ENCODE measurements at regions not wholly inside any gene's neighbourhood (a gene's known extent, or its start where the extent isn't known, plus 50 kb on each side); places are given as distances from the start of the nearest gene placed in this dataset.

GRCh38 chr3:16658004-16658924 lies 53.0 kb upstream of the DAZL start:
- no peak for DNase-seq (ENCODE audit: low read depth)

DNA sequence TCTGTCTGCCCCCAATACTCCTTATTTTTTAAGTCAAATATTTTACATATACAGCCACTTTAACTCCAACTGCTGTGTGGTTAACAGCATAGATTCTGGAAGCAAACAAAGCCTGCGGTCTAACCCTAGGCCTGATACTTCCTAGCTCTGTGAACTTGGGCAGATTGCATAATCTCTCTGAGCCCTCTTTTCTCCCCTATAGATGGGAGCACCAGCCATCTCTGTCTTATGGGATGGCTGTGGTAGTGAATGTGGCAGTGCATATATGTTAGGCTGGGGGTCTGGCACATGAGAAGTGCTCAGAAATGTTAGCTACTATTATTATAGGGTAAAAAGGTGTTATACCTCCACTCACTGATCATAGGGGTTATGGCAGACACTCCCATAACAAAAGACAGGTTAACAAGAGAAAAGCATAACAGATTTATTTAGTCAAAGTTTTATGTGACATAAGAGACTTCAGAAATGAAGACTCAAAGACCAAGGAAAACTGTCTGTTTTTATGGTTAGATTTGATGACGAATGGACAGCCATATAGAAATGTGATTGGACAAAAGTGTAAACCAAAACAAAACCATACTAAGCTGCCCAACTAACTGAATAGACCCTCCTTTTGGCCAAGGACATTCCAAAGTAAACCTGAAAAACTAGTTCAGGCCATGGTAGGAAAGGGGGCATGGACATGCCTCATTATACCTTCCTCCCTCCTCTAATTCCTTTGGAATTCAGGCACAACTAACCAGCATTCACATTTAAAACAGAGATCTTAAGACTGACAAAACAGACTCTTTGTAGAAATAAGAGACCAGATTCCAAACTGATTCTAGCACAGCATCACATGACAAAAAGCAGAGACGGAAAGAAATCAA lies 53.9 kb upstream of the DAZL start:
- DNase-seq (ENCODE audit: low read depth): no peak

DNA sequence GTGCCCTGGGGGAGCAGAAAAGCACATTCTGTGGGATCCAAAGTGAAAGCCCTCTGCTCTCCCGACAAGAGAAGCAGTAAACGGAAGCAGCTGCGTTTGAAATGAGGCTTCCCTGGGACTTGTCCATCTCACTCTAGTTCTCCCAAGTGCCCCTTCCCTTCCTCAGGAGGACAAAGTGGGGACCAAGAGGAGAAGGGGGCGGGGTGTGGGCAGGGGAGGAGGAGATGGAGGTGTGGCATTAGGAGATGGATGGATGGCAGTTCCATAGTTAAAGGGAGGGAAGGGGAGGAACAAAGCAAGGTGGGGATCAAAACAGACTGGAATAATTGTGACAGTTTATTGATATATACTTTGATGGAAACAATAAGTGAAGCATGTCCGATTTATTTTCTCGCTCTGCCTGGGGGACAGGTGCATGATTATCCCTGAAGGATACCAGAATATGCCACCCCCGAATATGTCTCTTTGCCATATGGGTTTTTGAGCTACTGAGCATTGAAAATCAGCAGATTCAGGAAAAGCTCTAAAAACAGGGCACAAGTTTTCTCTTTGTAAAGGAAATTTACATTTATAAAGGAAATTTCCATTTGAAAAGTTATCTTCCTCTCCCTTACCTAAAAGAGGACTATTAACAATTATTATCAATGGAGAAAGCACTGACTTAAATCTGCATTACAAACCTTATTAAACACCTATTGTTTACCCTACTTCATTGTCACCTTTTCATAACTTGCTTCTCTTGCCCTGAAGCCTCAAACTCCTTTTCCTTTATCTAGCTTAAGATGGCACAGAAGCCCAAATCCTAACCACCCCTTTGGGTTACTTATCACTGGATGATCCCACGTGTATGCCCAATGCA lies 58.9 kb upstream of the DAZL start:
- DNase-seq (ENCODE audit: low read depth): no peak

DNA sequence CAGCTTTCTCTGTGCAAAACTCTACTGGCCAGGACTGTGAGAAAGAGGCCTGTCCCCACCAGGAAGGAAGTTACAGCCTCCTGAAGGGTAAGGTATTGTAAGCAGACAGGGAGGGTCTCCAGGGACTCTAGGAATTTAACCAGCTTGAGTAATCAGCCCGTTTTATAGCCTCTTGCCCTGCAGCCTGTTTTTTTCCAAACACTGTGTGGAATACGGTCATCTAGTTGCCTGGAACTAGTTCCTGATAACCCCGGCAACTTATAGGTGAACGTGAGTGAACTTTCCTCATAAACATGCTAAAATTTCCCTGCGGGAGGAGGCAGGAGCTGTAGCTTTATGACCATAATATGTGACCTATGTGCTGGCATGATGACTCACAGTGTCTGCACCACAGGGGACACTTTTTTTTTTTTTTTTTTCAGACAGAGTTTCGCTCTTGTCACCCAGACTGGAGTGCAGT lies 60.1 kb upstream of the DAZL start:
- DNase-seq (ENCODE audit: low read depth): peak; percentile 3

DNA sequence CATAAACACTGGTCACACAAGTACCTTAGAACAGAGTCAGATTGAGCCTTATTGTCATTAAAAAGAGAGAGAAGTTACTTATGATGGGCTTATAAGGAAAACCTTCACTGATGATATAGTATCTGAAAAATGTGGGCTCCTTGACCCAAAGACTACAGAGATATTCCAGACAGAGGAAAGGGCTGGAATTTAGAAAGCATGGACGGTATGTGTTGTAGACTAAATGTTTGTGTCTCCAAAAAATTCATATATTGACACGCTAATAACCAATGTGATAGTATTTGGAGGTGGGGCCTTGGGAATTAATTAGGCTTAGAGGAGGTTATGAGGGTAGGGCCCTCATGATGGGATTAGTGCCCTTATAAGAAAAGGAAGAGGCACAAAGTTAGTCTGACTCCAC lies 61.0 kb upstream of the DAZL start:
- DNase-seq (ENCODE audit: low read depth): no peak

GRCh38 chr3:16667633-16668032 lies 62.4 kb upstream of the DAZL start:
- DNase-seq (ENCODE audit: low read depth): no peak

- DNase-seq (ENCODE audit: low read depth): no peak
Observed at GRCh38 chr3:16668776-16669545, 63.7 kb upstream of the DAZL start.

DNA sequence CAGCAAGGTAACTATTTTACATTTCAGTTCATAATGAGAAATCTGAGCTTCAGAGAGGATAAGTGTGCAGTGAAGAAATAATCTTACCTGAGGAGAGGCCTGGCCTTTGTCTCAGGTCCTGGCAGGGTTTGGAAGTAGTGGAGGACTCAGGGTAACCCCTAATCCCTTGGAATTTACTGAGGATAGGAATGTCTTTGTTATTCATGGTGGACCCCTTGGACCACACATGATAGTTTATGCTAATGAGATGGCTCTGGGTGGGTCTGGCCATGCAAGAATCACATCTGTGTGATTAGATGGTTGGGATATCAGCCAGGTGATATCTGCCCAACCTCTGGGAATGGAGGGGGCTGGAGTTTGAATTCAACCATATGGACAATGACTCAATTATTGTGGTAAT lies 65.0 kb upstream of the DAZL start:
- no peak for DNase-seq (ENCODE audit: low read depth)

DNA sequence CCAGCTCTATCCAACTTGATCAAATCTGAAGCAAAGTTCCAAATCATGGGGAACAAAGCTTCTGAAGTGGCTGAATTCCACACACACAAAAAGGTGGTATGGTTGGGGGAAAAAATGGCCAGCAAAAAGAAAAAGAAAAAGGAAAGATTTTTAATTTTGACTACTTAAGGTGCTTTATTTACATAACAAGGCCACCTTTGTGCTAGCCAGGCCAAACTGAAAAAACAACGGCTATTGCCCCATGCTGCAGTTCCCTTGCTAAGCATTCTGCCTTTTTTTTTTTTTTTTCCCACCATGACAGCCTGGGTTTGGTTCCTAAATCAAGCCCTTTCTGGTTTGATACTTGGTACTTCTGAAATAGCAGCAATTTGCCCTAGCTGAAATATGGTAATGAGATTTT lies 66.5 kb upstream of the DAZL start:
- DNase-seq (ENCODE audit: low read depth): no peak

- no peak for DNase-seq (ENCODE audit: low read depth)
Observed at GRCh38 chr3:16673530-16673929, 68.3 kb upstream of the DAZL start.

- no peak for DNase-seq (ENCODE audit: low read depth)
Observed at GRCh38 chr3:16675805-16676204, 70.6 kb upstream of the DAZL start.

DNA sequence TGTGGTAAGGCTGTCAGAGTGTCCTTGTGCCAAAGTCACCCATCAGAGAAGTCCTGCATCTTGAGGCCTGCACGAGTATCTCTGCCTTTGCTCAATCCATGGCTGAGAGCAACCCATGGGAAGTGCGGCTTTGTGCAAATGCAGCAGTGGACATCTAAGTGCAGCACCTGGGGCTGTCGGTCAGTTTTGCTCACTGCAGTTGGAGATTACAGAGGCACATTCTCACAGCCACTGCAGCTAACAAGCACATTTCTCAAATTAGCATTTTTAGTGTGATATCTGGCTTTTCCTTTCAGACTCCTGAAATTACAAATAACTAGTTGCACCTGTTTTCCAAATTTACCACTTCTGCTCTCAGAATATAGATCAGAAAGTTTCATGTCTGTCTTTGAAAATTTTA lies 81.5 kb upstream of the DAZL start:
- no peak for DNase-seq (ENCODE audit: low read depth)

- no peak for DNase-seq (ENCODE audit: low read depth)
Observed at GRCh38 chr3:16687221-16687620, 82.0 kb upstream of the DAZL start.

DNA sequence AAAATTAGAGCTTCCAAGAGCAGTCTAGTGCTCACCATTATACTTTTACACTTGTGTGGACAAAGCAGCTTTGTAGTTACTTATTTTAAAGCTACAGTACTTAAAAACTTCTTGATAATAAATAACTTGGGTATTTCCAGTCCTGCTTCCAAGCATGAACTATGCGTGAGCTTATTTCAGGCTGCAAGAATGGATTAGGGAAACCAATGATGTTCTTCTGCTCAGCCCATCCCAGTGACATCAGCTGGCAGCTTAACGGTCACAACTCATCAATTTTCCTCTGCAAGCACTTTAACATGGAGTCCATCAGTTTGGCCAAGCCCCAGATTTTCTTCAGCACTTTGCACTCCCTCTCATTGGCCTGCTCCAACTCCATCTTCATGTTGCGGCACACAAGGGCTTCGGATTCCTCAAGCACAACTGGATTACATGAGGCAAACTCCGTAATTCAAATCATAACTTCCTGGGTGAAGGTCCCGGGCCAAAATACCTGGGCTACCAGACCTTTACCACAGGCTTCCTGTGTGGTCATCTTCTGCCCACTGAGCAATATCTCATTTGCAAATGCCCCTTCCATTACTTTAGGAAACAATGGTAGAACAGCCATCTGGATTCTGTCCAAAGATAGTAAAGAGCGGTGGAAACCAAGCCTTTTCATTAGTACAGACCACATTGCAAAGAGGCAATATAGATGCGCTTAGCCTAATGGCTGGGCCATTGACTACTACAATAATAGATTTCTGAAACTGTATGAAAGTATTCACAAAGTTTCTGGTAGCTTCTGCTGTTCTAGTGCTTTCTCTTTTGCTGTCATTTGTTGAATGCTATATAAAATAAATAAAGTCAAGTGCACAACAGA lies 87.5 kb upstream of the DAZL start:
- no peak for DNase-seq (ENCODE audit: low read depth)

DNA sequence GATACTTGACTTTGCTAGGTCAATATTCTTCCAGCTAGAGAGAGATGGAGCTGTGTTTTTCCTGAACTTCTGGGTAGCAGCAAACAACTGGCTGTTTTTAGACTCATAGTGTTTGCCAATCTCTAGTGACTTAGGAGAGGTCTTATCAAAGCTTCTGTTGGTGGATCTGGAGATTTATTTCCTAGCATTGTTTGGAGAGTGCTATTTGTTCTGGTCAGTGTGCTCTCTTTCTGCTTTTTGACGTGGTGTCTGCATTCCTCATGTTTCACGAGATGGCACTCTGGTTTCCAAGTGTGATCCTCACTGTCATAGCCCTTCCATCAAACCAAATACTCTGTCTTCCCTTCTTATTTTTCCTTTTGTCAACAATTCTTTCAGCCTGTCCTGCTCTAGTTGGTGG lies 88.6 kb upstream of the DAZL start:
- no peak for DNase-seq (ENCODE audit: low read depth)

DNA sequence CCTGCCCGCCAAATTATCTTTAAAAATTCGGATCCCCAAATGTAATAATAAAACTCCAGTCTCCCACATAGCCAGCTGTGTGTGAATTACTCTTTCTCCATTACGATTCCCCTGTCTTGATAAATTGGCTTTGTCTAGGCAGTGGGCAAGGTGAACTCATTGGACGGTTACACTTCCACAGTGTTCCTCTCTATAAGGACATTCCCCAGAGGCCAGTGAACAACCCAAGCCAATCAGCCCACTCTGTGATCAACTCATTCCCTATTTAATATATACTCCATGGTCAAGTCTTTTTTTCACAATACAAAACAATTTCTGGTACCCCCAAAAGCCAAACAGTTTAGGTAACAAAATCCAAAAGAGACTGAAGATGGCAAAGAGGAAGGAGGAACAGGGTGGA lies 90.5 kb upstream of the DAZL start:
- DNase-seq (ENCODE audit: low read depth): no peak

DNA sequence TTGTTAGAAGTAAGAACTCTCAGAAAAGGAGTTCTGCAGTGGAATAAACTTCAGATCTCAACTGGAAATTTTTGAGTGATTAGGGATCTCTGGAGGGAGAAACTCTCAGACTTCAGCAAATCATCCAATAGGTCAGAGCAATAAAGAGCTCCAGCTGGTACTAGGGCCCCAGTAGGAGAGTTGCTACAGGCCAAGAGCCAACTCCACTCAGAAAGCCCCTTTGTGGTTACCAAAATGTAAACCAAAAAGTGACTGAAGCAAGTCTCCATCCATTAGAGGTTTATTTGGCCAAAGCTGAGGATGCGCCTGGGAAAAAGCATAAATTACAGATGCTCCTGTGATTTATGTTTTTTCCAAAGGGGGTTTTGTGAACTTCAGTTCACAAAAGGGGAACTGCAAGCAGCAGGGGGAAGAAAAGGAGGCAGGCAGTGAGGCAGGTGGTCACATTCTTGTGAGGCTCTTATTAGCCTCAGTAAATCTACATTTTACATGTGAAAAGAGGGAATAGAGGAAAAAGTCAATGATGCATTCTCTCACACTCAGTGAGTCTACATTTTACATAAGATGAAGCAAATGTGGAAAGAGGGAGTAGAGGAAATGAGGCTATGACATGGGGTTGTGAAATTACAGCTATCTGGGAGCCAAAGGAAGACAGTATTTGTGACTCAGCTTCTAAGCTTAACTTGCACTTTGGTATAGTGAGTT lies 92.4 kb upstream of the DAZL start:
- DNase-seq (ENCODE audit: low read depth): peak; percentile 11

GRCh38 chr3:16700651-16701050 lies 95.4 kb upstream of the DAZL start:
- DNase-seq (ENCODE audit: low read depth): no peak

DNA sequence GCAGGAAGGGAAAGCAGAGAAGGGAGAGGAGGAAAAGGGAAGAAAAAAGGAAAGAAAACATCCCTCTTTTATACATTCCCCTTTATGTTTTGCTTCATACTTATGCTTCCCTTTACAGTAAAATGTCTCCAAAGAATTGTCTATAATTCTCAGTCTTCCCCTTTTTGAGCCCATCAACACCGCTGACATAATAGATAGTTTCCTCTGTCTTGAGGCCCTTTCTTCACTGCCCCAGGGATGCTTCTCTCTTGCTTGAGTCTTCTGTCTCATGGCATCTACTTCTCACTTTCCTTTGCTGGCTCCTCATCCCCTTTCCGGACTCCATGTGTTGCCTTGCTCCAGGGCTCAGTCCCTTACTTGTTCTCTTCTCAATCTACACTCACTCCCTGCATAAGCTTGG lies 99.7 kb upstream of the DAZL start:
- DNase-seq (ENCODE audit: low read depth): no peak

- DNase-seq (ENCODE audit: low read depth): no peak
Observed at GRCh38 chr3:16707260-16707659, 102.0 kb upstream of the DAZL start.
